Suppressor macrophage treated with lipopolysaccharide for 1 hour (primary cell): ENCODE measurements at regions not wholly inside any gene's neighbourhood (a gene's known extent, or its start where the extent isn't known, plus 50 kb on each side); places are given as distances from the start of the nearest gene placed in this dataset.

ENCODE experiments used
- DNase-seq, 3 donors: peaks; one replicate each; pipeline ENCODE4 v3.0.0-alpha.2; 2020 to 2022

DNA sequence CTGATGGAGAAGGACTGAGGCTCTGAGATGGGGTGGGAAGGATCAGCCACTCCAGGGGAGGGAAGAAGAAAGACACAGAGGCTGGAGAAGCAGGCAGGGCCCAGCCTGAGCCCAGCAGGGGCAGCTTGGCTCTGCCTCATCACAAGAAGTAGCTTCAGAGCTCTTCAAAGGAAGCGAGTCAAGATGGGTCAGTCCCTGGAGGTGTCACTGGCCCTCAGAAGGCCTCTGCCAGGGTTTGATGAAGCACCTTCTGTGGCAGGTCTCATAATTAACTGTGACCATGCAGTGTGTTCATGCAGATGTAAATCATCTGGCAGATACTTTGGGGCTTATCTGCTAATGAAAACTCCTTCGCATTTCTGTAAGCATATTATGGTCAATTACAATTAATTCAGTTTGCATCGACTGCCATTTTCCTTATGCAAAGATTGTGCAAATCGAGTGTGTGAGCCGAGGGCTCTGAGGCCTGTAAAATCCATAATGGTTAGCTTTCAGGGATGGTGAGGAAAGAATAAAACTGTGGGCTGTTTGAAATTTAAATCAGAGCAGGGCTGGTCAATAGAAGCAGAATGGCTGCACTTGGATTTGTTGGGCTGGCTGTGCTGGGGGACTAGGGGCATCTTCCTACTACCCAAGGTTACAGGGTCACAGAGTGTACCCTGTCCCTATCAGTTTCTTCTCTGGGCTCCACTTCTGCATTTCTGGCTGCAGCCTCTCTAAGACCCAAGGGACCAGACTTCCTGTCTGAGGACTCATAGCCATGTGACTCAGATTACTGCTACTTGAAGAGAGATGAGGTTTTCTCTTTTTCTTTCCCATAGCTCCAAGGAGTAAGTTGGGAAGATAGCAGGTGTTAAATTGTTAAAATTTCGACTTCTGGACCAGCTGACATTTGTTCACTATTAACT is 376.6 kb downstream of the DHX35 start:
- peak; percentile 59 to 68 (median 68) for DNase-seq

DNA sequence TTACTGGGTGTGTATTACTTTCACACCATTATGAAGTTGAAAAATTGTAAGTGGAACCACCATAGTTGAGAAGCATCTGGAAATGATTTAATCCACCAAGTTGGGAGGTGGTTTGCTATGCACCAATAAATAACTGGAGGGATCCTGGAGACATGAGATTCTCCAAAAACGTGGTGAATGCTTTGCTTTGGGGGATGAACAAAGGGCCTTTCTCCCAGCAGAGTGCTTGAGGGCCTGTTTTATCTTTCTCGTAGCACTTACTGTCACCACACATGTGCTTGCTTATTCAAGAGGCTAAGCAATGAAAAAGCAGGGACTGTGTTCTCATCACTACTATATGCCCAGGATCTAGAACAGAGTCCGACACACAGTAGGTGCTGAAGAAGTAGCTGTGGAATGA is 371.1 kb downstream of the DHX35 start:
- no peak for DNase-seq

DNA sequence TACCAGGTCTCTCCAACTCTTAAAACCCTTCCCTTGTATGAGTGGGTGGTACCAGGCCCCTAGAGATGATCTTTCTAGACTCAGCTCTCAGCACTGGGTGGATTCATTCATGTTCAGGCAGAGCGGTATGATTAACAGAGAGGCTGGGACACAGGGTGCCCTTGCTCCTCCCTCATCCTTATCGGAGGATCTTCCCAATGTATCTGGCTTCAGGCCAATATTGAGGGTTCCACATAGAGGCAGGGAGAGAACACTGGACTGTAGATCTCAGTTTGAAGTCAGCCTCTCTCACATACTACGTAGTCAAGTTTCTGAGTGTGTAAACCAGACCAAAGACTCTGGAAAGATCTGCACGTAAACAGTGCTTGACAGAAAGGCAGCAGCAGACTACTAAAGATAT is 366.2 kb downstream of the DHX35 start:
- DNase-seq, result no peak

DNA sequence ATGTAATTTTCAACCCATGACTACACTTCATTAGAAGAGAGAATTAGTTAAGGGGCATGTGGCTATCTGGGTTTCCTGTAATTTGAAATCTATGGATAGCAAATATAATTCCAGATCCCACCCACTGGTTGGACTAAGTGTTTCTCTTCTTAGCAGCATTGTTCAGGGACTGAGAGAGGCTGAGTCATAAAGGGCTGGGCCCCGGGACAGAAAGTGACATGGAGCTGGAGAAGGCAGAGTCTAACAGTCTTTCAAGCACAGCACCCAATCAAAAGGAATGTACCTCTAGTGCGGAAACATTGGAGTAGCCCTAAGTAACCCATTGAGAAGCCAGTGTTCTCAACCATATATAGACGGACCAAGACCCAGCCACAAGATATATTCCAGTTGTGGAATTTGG is 363.9 kb downstream of the DHX35 start:
- DNase-seq, result no peak

DNA sequence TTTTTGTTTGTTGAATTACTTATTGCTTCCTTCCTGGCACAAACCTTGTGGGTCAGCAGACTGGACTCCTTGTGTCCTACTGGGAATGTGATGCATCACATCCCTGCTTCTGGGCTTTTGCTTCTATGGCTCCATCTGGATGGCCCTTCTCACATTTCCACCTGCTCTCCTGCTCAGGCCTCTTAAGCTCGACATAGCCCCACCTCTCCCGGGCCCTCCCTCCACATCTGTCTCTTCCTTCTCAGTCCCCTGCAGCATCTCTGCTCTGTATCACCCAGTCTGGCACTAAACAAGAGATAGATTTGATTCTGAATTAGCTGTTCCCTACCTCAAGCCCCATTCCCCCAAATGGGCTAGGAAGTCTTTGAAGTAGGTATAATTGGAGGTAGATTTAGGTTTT is 356.8 kb downstream of the DHX35 start:
- no peak for DNase-seq

DNA sequence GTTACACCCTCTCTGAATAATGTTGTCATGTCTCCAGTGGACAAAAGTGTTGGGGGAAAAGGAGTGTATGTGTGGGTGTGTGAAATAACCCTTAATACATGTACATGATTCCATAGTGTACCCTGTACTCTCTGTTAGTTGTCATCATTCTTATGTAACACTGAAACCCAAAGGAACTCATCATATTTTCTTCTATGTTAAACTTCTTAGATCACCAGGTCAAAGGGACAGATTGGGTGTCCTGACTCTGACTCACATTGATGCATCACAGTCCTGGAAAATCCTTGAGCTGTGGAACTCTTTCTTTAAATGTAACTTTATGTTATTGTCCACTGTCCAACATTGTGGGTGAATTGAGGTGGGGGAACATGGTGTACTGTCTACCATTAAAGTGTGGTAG is 350.5 kb downstream of the DHX35 start:
- DNase-seq, result peak; percentile 3 to 35 (median 25)

DNA sequence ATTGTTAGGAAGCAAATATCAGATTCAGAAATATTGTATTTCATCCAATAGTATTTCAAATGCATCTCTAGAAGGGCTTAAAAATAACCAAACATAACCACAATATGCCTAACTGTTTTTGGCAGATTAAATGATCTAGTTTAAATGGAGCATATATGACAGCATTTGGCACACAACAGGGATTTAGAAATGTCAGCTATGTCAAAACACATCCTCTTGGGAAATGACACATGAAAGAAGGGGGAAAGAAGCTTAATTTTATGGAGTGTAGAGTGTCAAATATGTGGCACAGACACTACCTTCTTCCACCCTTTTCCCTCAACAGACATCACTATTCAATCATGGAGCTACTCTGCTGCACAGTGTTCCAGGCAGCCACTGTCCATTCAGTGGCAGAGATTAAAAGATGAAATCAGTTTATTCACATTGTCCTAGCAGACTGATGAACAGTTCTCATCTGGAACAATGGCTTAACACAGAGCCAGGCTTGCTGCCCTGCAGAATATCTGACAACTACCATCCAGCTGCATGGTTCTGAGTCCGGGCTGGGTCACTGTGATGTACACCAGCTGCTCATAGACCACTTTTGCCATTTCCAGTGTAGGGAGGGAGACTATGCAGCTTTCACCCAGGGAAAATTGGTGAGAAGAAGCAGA is 349.8 kb downstream of the DHX35 start:
- no peak for DNase-seq

DNA sequence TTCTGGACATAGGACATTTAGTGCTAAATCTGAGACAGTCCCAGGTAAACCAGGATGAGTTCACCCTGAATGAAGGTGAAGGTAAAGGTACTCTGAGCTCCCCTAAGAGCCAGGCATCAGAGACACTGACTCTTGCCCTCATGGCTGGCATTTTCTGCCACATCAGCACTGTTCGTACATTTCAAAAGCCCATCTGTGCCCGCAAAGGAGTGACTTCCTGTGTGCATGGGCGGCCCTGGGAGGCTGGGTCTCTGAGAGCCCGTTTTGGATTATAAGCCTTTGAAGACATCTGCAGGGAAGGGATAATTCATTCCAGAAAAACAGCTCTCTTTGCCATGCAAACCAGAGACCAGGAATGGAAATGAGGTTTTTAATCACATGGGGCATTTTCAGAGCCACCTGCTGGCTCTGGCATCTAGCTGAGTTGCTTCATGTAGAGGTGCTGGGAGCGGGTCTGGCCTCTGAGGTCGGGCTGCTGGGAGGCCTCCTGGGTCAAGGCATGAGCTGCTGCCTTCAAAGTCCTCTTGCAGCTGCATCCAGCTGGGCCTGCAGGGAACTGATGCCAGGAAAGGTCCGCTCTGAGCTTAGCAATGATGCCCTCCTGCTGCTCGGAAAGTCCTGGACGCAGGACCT is 348.3 kb downstream of the DHX35 start:
- no peak for DNase-seq

DNA sequence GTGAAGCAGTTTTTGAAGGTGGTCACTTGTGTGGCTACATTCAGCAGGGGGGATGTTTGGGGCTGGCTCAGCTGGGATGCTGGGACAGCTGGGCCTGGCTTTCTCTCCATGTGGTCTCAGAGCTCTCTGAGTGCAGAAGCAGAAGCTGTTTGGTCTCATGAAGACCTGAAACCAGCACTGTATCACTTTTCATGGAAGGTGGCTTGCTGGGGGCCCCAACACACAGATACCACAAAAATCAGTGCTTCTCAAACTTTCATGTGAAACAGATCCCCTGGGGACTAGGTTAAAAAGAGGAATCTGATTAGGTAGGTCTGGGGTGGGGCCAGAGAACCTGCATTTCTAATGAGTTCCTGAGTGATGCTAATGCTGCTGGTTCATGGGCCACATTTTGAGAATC is 347.3 kb downstream of the DHX35 start:
- DNase-seq, result no peak

DNA sequence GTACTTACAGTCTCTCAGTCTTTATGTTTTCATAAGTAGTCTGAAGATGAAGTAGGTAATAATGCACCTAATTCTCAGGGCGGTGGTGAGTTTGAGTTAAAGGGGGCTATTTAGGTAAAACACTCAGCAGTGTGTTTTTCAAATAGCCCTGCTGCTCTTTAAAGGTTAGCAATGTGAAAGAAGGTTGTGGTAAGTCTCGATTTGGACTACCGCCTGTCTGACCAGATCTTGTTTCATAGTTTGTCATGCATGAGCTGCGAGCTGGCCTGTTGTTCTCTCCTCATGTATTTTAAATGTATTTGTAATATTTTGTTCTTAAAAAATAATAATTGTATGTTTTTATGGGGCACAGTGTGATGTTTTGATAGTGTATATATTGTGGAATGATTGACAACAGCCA is 340.2 kb downstream of the DHX35 start:
- no peak for DNase-seq

DNA sequence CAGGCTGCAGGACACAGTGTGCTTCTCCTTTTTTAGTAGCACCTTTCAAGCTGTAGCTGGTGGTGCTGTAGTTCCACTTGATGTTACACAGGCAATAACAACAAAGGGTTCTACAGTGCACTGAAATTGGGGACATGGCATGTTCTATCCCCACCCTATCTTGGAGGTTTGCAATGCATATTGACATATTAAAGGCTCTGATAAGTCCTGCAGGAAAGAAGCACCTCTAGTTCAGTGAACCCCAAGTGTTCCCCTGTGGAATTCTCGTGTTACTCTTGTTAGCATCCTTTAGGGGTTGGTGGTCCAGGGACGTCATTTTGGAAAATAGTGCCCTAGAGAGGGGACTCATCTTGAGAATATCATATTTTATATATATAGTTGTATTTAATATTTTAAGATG is 337.6 kb downstream of the DHX35 start:
- no peak for DNase-seq

DNA sequence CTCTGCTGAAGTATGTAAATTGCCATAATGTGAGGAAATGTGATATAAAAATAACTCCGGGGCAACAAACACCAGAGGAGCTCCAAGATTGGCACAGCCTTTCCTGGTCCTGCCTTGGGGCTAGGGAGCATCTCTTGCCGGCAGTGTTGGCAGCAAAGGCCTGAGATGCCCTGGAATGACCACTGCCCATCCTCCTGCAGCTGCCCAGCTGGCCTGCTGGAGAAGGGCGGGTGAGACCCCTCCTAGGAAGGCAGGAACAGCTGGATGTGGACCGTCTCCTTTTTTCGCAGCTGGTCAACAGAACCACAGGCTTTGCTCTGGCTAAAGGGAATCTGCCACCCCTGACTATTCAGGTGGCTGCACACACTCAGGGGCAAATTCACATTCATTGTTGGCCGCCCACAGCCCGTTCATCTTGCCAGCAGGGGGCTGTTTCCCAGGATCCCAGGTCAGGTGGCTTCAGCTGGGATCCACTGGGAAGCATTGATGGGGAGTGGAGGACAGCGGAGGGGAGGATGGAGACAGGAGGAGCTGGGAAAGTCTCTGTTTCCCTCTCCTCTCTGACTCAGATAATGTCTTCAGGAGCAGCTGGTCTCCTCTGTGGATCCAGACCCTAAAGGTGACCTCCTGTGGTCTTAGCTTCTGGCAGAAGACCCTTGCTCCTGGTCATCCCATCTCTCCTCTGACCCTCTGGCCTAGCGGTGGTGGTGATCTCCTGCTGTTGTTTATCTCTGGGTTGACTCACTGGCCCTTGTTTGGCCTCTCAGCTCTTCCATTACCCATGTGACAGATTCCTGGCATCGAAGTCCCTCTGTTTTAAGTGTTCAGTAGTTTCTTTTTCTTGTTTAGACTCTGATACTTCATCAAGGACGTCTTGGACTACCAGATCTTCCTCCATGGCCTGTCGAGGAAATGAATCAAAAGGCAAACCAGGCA is 336.7 kb downstream of the DHX35 start:
- DNase-seq, result no peak

DNA sequence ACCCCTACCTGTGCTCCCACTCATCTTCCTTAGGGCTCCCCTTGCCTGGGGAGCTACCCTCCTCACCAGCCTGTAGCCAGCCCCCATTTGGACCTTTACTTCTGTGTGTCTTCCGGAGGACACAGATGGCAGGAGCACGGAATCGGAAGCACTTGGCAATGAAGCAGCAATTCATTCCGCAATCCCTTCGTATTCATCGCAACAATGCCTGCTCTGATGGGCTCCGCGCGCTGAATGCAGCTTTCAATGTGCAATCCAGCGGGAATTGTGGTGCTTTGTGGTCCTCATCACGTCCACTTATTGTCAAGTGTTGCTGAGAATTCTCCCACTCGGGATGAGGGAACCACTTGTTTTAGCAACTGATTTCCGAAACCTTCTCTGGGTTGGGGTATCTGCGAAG is 336.0 kb downstream of the DHX35 start:
- no peak for DNase-seq

DNA sequence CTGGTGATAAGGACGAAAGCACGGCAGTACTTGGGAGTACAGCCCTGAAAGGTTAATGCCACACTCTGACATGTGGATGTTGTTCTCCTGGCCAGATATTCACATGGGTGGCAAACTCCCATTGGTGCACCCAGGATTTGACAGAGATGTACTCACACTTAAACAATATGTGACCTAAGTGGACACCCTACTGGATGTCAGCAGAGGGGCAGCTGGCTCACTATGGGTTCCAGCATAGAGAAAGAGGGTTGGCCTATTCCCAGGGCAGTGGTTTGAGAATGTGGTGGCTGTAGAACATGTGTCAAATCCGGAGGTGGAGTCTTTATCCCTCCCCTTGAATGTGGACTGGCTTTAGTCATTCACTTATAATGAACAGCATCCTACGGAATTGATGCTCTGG is 333.2 kb downstream of the DHX35 start:
- DNase-seq, result no peak

DNA sequence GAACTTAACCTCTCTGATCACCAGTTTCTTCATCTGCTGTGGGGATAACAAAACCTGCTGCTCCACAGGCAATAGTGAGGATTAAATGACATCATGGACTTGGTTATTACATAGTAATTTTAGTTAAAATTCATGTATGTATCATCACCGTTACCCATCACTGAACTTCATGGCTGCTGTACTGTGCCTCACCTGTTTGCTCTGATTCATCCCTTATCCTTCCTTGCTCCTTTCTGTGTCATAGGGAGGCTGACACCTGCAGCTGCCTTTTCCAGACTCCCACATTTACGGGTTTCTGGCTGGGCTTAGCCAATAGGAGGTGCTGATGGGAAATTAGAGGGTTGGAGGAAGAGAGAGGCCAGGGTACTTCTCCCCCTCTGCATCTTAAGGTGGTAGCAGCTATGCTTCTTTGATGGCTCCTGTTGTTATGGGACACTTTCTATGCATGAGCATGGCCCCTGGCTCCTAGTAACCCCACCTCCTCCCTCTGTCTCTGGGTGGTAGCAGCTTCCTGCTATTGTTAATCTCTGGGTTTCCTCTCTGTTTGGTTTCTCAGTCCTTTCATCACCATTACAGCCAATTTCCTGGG is 332.1 kb downstream of the DHX35 start:
- no peak for DNase-seq

DNA sequence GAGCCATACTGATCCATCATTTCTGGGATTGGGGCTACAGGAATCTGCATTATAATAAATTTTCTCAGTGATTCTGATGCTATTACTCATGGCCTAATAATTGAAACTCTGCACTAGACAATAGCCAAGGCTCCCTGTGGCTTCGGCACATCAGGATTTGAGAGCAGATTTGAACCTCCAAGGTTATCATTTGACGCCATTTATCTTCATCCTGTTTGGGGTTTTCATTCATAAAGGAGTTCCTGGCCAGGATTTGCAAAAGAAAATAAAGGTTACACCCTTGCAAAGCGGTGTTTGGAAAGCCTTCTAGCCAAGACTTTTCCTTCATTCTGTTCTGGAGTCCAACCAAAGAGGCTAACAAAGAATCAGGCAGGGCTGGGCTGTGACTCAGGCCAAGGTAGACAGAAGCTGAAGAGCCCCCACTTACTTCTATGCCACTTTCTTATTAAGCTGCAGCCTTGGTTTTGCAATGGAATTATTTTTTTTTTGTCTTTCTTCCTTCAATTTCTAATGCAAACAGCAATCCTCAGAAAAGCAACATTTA is 330.1 kb downstream of the DHX35 start:
- DNase-seq, result no peak

DNA sequence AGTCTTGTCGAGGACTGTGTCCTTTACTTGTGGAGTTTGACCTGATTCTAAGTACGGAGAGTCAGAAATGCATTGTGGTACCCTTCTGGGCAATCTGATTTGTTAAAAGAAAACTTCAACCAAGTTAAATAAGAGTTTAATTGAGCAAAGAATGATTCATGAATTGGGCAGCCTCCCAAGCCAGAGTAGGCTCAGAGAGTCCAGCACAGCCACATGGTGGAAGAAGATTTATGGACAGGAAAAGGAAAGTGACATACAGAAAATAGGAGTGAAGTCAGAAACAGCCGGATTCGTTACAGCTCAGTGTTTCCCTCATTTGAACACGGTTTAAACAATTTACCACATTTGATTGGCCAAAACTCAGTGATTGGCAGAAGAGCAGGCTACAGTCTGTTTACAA is 329.2 kb downstream of the DHX35 start:
- DNase-seq, result no peak

DNA sequence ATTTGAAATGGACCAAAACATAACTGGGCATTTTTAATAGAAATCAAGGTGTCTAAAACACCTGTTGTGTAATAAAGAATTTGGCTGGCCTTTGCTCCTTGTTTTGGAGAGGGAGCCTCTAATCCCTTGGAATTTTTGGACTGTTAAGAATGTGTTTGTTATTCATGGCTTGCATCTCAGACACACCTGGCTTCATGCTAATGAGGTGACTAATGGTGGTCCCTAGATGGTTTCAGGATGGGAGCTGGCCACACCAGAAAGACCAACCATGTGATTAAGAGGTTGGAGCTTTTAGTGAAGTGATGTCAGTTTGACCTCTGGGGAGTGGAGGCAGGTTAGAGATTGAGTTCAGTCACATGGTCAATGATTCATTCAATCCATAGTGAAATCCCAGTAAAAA is 328.4 kb downstream of the DHX35 start:
- DNase-seq, result no peak

DNA sequence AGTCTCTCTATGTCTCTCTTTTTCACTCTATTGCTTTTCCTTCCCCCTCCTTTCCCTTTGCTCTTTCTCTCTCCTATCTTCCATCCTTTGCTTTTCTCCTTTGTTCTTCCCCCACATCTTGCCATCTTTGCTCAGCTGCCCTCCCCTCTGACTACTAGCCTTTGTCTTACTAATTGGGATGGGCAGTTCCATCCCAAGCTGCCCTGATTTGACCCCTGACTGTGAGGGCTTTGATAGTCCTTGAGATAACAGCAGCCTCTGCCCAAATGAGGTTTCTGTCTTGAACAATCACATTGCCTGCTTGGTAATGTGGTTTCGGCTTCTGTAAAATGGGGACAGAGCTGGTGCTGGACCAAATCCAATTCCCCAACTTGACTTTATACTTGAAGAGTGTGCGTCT is 327.7 kb downstream of the DHX35 start:
- DNase-seq, result no peak

DNA sequence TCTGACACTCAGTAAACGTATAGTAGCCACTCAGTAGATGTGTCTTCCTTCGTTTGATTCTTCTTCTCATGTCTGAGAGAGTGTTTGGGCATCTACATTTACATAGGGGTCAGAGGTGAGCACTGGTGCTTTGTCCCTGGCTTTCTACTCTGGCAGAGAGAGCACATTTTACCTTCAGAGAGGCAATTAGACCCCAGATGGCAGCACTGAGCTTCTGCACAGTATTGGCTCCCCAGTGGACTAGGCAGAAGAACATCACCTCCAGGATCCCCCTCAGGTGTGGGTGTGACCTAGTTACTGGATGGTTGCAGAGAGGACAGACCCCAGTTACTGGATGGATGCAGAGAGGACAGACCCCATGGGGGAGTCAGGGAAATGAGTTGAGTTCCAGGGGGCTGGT is 327.2 kb downstream of the DHX35 start:
- DNase-seq, result peak in 1 of 3 donors; percentile 10

DNA sequence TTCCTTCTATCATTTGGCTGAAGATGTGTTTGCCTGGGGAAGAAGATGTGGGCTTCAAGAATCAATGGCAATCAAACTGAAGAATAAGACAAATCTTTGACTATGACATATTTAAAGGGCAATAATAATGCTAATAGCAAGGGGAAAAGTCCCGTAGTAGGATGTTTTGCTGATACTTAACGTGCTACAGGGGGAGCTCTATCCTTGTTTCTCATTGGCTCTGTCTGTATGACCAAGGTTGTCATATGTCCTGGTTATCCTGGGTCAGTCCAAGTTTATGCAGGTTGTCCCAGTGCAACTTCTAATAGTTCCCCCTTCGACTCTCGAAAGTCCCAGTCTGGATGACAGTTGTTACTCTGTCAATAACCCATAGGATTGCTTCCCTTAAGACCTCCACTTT is 321.3 kb downstream of the DHX35 start:
- DNase-seq, result no peak

DNA sequence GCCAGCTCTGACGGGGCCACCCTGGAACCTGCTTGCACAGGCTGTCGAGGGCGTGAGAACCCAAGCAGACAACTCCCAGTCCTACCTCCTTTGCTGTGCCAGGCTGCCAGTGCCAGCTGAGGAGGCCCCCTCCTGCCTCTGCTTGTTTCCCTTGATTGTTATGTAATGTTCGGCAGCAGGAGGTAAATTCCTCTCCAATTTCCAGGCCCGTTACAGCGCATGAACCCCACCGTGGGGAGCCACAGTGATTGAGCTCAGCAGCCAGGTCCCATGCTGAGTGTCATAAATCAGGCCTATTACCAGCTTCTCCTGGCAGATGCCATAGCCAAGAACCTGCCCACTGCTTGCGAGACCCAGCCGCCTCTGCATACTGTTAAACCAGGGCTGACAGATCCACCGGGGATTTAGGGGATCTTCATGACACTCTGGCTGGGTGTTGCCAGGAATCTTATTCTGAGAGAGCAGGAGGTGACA is 320.5 kb downstream of the DHX35 start:
- DNase-seq, result no peak
